ENCODE measurements at regions not wholly inside any gene's neighbourhood (a gene's known extent, or its start where the extent isn't known, plus 50 kb on each side); places are given as distances from the start of the nearest gene placed in this dataset.

GRCh38 chr17:73819440-73820395 lies 175.5 kb upstream of the SDK2 start:
- no peak for TF ChIP-seq CTCF (IDR thresholded peaks at IDR 0.05)
- TF ChIP-seq POLR2AphosphoS5 (IDR thresholded peaks at IDR 0.05): no peak

Data from prostate gland (tissue), 2 donors.